ENCODE measurements at regions not wholly inside any gene's neighbourhood (a gene's known extent, or its start where the extent isn't known, plus 50 kb on each side); places are given as distances from the start of the nearest gene placed in this dataset.

DNA sequence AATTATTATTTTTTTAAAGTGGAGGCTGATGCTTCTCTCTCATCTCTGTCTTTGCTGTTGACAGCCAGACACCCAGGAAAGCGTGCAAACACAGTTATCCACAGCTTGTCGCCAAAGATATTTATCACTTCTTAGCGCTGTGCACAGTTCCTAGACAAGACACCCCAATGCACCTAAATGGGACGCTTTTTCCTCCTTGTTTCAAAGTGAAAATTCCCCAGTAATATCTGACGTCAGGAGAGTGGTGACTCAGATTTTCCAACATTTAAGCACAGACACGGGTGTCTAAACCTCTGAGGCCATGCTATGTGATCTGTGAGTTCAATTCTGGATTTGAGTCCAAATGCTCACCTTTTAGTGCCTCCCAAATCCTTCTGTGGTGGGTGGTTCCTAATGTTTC is 151.6 kb downstream of the EMX2 start:
- intact Hi-C loops (cut with DNase I): no loop called here
- DNase-seq (ENCODE audit: low spot score): no peak

GRCh38 chr10:117697402-117697801 is 154.9 kb downstream of the EMX2 start:
- intact Hi-C loops (cut with DNase I): no loop called here
- no peak for DNase-seq (ENCODE audit: low spot score)

DNA sequence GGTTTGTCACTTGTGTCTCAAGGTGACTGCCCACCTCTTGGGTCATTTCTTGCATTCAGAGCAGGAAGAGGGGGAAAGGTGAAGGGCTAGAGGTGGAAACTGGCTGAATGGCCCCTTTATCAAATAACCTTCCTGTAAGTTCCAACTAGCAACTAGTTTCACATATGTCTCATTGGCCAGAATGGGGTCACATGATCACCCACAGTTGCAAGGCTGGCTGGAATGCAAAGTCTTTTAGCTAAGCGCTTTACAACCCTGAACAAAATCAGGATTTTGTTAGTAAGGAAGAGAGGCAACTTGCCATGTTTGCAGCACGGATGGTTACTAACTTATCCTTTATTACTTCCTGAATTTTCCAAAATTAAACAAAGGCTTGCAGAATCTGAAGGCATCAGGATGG is 156.3 kb downstream of the EMX2 start:
- intact Hi-C loops (cut with DNase I): no loop called here
- DNase-seq (ENCODE audit: low spot score): no peak

DNA sequence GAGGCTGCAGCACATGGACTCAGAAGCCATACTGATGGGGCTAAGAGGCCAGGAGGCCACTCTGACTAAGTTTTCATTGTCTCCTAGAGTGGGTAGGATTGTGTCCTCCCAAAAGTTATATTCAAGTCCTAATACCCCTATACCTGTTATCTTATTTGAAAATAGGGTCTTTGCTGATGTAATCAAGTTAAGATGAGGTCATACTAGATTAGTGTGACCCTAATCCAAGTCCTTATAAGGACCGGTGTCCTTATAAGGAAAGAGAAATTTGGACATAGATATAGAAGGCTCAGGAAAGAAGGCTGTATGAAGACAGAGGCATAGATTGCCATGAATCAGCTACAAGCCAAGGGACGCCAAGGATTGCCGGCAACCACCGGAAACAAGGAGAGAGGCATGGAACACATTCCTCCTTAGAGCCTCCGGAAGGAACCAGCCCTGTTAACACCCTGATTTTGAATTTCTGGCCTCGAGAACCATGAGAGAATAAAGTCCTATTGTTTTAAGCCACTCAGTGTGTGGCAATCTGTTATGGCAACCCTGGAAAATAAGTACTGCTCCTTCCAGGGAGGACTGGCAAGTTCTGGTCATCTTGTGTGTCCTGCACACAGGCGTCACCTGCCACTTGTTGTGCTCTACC is 157.0 kb downstream of the EMX2 start:
- intact Hi-C loops (cut with DNase I): no loop called here
- DNase-seq (ENCODE audit: low spot score): no peak

DNA sequence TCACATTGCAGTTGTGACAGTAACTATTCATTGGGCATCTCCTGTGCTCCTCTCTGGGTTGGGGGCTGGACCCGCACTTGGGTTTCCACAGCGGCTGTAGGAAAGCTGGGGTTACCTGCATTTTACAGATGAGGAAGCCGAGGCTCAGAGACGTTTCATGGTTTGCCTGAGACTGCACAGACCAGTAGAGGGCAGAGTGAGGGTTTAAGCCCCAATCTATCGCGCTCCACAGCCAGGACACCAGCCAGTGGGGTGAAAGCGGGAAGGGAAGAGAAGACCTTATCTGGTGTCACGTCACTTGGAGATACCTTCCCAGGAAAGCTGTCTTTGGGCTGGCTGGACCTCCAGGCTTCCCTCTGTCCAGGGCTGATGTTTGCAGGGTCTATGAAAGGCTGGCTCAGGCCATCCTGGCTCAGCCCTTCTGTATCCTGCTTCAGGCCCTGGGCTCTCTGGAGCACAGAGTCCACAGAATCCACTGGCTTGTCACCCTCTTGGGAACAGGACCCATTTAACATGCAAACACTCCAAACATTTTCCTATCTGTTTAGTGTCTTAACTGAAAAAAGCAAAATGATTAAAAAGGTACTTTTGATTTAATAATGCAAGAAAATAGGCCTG is 167.7 kb downstream of the EMX2 start:
- intact Hi-C loops (cut with DNase I): no loop called here

GRCh38 chr10:117716889-117717288 is 174.3 kb downstream of the EMX2 start:
- intact Hi-C loops (cut with DNase I): no loop called here
- no peak for DNase-seq (ENCODE audit: low spot score)

More for the DNA sequence above, 167.7 kb downstream of the EMX2 start:
- DNase-seq (ENCODE audit: low spot score): no peak

- intact Hi-C loops (cut with DNase I): no loop called here
- DNase-seq (ENCODE audit: low spot score): no peak
Measured at GRCh38 chr10:117718986-117719920, 176.7 kb downstream of the EMX2 start.

GRCh38 chr10:117720931-117721835 is 178.6 kb downstream of the EMX2 start:
- DNase-seq (ENCODE audit: low spot score): no peak
- intact Hi-C loops (cut with DNase I): no loop called here

DNA sequence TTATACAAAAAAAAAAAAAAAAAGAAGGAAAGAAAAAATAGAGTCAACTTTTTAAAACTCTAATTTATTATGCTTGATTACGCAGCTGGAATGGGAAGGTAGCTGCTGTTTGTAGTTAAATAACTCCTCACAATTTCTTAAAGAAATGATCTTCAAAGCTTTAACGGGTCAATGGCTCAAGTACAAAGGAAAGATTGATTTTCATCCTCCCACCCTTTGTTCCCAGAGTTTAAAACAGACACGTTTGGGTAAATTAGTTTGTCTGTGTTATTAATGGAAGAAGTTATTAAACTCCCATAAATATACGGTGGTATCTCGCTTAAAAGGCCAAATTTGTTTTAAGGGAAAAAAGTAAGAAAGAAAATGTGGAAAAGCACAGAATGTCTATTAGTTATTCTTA is 179.3 kb downstream of the EMX2 start:
- DNase-seq (ENCODE audit: low spot score): no peak
- intact Hi-C loops (cut with DNase I): no loop called here

DNA sequence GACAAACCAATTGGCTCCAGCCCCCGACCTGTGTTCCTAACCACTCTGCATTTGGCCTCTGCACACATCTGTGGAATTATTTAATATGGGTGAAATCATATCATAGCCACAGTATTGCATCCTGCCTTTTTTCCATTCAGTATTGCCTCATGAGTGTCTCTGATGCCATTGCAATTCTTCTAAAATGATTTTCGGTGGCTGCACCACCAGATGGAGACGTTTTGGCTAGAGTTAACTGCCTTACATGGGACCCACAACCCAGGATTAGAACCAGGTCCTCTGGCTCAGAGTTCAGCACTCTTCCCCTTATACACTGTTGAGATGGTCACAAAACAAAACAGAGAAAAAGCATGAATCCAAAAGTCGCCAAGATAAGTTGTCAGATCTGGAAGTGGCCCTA is 180.8 kb downstream of the EMX2 start:
- DNase-seq (ENCODE audit: low spot score): no peak
- intact Hi-C loops (cut with DNase I): no loop called here

- intact Hi-C loops (cut with DNase I): no loop called here
- no peak for DNase-seq (ENCODE audit: low spot score)
Measured at GRCh38 chr10:117725993-117726392, 183.4 kb downstream of the EMX2 start.

DNA sequence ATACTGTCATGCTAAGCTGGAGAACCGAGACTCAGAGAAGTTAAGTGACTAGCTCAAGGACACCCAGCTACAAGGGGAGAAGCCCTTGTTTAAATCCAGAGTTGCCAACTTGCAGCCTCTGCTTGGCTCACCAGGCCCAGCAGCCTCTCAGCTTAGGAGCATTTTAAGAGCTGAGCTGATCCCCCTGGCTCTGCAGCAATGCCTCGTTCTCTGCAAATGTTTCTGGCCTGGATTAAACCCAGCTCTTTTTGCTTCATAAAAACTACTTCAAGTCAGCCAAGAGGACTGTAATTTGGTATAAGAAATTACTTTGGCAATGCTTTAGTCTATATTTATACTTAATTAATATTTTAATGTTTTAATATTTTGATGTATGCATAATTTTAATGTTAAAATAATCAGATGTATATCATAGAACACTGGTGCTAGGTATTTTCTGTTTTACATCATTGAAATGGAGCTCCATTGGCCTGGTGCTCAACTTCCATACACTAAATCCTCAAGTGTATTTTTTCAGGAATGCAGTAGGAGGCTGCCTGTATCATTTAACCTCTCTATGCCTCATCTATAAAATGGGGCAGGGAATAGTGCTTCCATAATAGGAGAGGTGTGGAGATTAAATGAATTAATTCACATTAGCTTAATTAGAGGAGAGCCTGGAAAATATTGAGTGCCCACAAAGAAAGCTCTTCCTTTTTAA is 184.2 kb downstream of the EMX2 start:
- DNase-seq (ENCODE audit: low spot score): no peak
- intact Hi-C loops (cut with DNase I): no loop called here

- intact Hi-C loops (cut with DNase I): no loop called here
- DNase-seq (ENCODE audit: low spot score): no peak
Measured at GRCh38 chr10:117727421-117727820, 184.9 kb downstream of the EMX2 start.

DNA sequence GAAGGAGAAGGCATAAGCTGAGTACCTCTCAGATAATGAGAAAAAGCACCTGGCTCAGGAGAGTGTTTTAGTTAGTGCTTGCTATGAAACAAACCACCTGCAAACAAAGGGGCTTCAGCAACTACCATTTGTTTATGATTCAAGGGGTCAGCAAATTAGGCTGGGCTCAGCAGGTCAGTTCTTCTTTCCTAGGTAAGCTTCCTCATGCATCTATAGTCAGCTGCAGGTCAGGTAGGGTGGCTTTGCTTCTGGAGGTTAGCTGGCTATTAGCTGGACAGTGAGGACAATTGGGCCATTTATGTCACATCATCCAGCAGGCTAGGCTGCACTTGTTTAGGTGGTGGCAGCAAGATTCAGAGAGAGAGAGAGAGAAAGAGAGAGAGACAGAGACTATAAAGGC is 185.5 kb downstream of the EMX2 start:
- DNase-seq (ENCODE audit: low spot score): no peak
- intact Hi-C loops (cut with DNase I): no loop called here

DNA sequence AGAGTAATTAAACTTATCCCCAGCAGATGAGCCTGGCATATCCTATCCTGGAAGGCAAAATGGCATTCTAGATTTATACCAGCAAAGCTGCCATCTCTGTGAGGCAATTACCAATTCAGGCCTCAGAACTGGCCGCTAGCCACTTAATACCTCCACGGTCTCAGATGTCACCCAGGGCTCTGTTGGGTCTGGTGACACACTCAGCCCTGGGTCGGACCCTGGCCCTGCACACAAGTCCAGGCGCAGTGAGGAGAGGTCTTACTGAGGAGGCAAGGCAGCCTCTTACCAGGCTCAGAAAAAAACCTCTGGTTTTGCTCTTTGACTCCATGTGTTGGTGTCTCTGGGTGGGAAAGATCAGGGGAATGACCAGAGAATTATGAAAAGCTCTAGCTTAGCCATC is 186.6 kb downstream of the EMX2 start:
- intact Hi-C loops (cut with DNase I): no loop called here
- no peak for DNase-seq (ENCODE audit: low spot score)

DNA sequence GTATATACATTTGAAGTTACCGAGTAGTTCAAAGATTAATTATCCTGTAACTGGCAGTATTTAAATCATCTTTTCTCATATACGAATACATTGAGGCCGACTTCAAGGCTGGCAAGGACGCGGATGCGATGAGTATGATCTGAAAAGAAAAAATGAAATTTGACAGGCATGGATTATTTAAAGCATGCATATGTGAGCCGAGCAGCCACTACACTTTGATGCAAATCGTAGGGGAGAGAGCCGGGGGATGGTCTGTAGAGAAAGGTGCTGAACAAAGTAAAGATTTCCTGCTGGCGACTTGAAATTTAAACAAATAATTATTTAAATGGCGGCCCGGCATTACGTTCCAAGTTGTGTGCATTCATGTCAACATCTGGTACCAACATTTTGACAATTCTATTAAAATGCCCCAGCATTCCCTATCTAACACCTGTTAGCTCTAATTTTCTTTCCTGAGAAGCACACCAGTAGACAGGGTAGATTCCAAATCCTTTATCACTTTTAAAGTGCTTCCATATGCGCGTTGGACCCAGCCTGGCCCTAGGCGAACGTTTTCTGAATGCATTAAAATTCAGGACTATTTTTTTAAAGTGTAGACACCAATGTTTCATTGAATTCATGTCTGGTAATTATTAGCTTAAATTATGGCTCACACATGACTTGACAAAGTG is 188.7 kb downstream of the EMX2 start:
- intact Hi-C loops (cut with DNase I): no loop called here
- DNase-seq (ENCODE audit: low spot score): no peak

GRCh38 chr10:117734731-117735405 is 192.3 kb downstream of the EMX2 start:
- intact Hi-C loops (cut with DNase I): no loop called here
- DNase-seq (ENCODE audit: low spot score): no peak

GRCh38 chr10:117736655-117737054 is 194.1 kb downstream of the EMX2 start:
- no peak for DNase-seq (ENCODE audit: low spot score)
- intact Hi-C loops (cut with DNase I): no loop called here

Measured in cardiac septum (tissue), 1 donor.